Tibial artery (tissue), 4 donors: ENCODE measurements at regions not wholly inside any gene's neighbourhood (a gene's known extent, or its start where the extent isn't known, plus 50 kb on each side); places are given as distances from the start of the nearest gene placed in this dataset.

ENCODE experiments used
- DNase-seq, 2 donors: peaks; one replicate each; pipeline ENCODE4 v3.0.0-alpha.2; 2019
- H3K27ac ChIP-seq, 2 donors: fragments of 200-600 bp; sonication (generic) in 1 of 2; 1 replicate in 1 of 2; 2 replicates in 1 of 2; pipeline ENCODE4 v1.5.1; 2018 to 2019; ENCODE audit warnings: mild to moderate bottlenecking in 1 of 2
- H3K27me3 ChIP-seq, 2 donors: fragments of 200-600 bp; sonication (generic) in 1 of 2; one replicate each; pipeline versions ENCODE4 v1.5.1 to v1.6.0; 2016 to 2019
- H3K36me3 ChIP-seq, 3 donors: fragments of 200-600 bp; sonication (generic) in 2 of 3; one replicate each; pipeline ENCODE4 v1.5.1; 2016 to 2019; ENCODE audit warnings: mild to moderate bottlenecking in 2 of 3
- H3K4me1 ChIP-seq, 4 donors: fragments of 200-600 bp; sonication (generic) in 2 of 4; 1 replicate in 3 of 4; 2 replicates in 1 of 4; pipeline ENCODE4 v1.5.1; 2016 to 2019
- H3K4me3 ChIP-seq, 2 donors: fragments of 200-600 bp; sonication (generic) in 1 of 2; 1 replicate in 1 of 2; 2 replicates in 1 of 2; pipeline ENCODE4 v1.5.1; 2018 to 2019; ENCODE audit warnings: mild to moderate bottlenecking in 2 of 2
- H3K9me3 ChIP-seq, 3 donors: fragments of 200-600 bp; sonication (generic) in 1 of 3; one replicate each; pipeline ENCODE4 v1.5.1; 2016 to 2019
- intact Hi-C: fragments of 100-400 bp; cut with DNase I; formaldehyde crosslinking; loops from one replicate; pipeline ENCODE4 v1.15.0; 2023; ENCODE audit warnings: low total_unique reads
- TF ChIP-seq, protein P1 (sequence below), 2 experiments: fragments of 200-600 bp in 1 of 2; fragments of 450-650 bp in 1 of 2; IDR thresholded peaks; one replicate each; pipeline ENCODE4 v1.5.1; 2017 to 2019; ENCODE audit warnings: antibody characterized with exemption in 2 of 2, mild to moderate bottlenecking in 1 of 2, moderate library complexity in 1 of 2

DNA sequence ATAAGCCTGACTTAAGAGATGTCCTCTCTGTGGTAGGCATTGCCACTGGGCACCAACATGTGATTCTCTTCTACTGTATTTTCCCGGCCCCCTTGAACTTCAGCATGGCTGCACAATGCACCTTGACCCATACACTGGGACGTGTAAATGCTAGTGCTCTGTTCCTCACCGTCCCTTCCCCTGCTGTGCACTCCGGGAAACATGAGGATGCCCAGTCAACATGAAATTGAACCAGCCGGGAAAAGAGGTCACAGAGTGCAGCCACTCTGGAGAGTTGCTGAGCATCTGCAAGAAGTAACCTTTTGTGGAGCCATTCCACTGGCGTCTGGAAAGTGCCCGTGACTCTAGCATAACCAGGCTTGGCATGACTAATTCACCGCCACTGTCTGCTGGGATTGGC lies 646.7 kb downstream of the NPHP4 start:
- Histone ChIP-seq H3K27ac (no peak overlapping the region), H3K4me3 (no peak overlapping the region), H3K36me3 (no peaks in the 10 kb centered on the region), H3K27me3 (peaks cover 0 to 2% of the 10 kb centered on the region in 2 donors), H3K4me1 (no peaks in the 10 kb centered on the region), H3K9me3 (no peaks in the 10 kb centered on the region)
- no peak for DNase-seq
- TF ChIP-seq, protein P1, sequence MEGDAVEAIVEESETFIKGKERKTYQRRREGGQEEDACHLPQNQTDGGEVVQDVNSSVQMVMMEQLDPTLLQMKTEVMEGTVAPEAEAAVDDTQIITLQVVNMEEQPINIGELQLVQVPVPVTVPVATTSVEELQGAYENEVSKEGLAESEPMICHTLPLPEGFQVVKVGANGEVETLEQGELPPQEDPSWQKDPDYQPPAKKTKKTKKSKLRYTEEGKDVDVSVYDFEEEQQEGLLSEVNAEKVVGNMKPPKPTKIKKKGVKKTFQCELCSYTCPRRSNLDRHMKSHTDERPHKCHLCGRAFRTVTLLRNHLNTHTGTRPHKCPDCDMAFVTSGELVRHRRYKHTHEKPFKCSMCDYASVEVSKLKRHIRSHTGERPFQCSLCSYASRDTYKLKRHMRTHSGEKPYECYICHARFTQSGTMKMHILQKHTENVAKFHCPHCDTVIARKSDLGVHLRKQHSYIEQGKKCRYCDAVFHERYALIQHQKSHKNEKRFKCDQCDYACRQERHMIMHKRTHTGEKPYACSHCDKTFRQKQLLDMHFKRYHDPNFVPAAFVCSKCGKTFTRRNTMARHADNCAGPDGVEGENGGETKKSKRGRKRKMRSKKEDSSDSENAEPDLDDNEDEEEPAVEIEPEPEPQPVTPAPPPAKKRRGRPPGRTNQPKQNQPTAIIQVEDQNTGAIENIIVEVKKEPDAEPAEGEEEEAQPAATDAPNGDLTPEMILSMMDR (IDR thresholded peaks at IDR 0.05) = no peak
- intact Hi-C loops = no loop called here

DNA sequence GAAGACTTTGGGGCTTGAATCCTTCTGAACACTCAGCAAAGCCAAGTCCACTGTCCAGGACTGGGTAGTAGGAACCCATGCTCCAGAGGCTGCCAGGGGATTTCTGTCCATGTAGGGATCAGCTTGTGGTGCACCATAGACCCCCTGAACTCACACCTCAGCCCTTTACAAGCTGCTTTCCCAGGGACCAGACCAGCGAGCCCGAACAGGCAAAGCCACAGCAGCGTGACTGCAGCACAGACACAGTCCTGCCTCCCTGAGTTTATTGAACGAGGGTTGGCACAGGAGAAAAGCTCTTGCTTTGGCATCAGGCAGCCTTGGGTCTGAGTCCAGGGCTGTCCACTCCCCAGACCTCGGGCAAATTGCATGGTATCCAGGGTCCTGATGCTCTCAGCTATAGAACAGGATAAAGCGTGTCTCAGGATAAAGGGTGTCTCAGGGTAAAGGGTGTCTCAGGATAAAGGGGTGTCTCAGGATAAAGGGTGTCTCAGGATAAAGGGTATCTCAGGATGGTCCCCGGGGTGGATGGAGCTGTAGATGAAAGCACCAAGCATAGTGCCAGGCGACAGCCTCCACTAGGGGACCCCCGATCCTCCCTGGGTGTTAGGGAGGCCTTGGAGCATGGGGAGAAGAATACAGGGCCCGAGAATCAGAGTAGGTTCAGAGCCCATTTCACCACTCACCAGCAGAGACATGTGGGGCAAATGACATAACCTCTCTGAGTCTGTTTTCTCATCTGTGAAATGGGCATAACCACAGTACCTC lies 648.8 kb downstream of the NPHP4 start:
- TF ChIP-seq, protein P1 (IDR thresholded peaks at IDR 0.05) = no peak
- H3K36me3 ChIP-seq = no peaks in the 10 kb centered on the region
- DNase-seq = no peak
- no peaks in the 10 kb centered on the region for H3K27me3 ChIP-seq
- intact Hi-C loops = no loop called here
- H3K4me3 ChIP-seq = no peak overlapping the region
- H3K27ac ChIP-seq = no peak overlapping the region
- H3K9me3 ChIP-seq = no peaks in the 10 kb centered on the region
- H3K4me1 ChIP-seq = no peaks in the 10 kb centered on the region

DNA sequence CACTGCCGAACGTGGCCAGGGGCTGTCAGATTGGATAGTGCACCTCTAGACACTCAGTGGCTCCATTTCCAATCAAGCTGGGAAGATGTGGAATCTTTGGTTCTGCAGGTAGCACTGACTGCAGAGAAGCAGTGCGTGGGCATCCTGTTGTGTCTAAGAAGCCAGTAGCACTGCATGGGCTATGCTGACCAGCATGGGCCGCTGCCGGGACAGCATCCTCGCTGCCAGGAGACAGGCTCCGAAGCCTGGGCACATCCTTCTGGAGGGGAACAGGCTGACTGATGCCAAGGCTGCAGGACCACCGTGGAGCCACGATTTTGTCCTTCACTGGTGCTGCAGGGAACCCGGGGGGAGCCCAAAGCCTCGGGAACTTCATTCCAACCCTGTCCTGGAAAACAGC lies 649.4 kb downstream of the NPHP4 start:
- no peaks in the 10 kb centered on the region for H3K4me1 ChIP-seq
- H3K4me3 ChIP-seq = no peak overlapping the region
- intact Hi-C loops = no loop called here
- H3K27ac ChIP-seq = no peak overlapping the region
- no peak for DNase-seq
- TF ChIP-seq, protein P1 (IDR thresholded peaks at IDR 0.05) = no peak
- H3K9me3 ChIP-seq = no peaks in the 10 kb centered on the region
- no peaks in the 10 kb centered on the region for H3K36me3 ChIP-seq
- H3K27me3 ChIP-seq = no peaks in the 10 kb centered on the region

DNA sequence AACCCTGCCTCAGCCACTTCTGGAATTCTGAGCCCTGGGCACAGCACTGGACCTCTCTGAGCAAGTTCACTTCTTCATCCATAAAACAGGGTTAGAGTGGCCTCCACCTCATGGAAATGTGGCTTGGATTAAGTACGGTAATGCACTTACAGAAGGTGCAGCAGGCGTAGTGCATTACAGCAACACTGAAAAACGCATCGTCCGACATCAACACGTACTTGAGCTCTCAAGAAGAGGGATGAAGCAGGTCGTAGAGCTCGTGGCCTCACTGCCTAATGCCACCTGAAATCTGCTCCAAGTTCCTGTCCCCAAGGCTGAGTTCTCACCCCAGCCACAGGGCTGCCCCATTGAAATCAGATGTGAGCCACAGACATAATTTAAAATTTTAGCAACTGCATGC lies 650.1 kb downstream of the NPHP4 start:
- no peaks in the 10 kb centered on the region for H3K4me1 ChIP-seq
- H3K27ac ChIP-seq = no peak overlapping the region
- no peaks in the 10 kb centered on the region for H3K36me3 ChIP-seq
- H3K4me3 ChIP-seq = no peak overlapping the region
- TF ChIP-seq, protein P1 (IDR thresholded peaks at IDR 0.05) = no peak
- no peak for DNase-seq
- H3K27me3 ChIP-seq = no peaks in the 10 kb centered on the region
- H3K9me3 ChIP-seq = no peaks in the 10 kb centered on the region
- intact Hi-C loops = no loop called here

DNA sequence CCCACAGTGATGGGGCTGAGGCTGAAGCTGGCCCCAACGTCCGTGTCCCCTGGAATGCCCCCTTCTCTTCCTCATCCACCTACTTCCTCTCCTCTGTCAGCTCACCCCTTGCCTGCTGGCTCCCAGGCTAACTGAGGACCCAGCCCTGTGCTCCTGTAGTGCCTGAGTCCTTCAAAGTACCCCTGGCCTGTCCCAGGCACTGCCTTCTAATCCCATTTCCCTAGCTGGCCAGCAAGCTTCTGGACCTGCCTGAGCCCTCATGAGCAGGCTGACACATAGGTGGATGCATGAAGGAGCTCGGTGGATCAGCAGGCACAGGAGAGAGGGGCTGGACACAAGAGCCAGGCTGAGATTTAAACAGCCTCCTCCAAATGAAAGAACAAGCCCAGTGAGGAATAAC lies 650.8 kb downstream of the NPHP4 start:
- Histone ChIP-seq H3K27me3 (no peaks in the 10 kb centered on the region), H3K9me3 (no peaks in the 10 kb centered on the region), H3K36me3 (no peaks in the 10 kb centered on the region), H3K4me3 (no peak overlapping the region), H3K27ac (no peak overlapping the region), H3K4me1 (no peaks in the 10 kb centered on the region)
- intact Hi-C loops = no loop called here
- DNase-seq = no peak
- TF ChIP-seq, protein P1 (IDR thresholded peaks at IDR 0.05) = no peak
